OCI-LY7 (cell line): ENCODE measurements at regions not wholly inside any gene's neighbourhood (a gene's known extent, or its start where the extent isn't known, plus 50 kb on each side); places are given as distances from the start of the nearest gene placed in this dataset.

Experiments
- CTCF ChIP-seq: fragments of 200-600 bp; sonication (generic); conservative IDR thresholded peaks from 2 replicates; pipeline ENCODE4 v1.5.1; 2014; ENCODE audit warnings: mild to moderate bottlenecking, antibody characterized with exemption, low read length, moderate library complexity, mixed read lengths
- EZH2phosphoT487 ChIP-seq: fragments of 200-600 bp; sonication (generic); IDR thresholded peaks from 2 replicates; pipeline ENCODE4 v1.6.1; 2018; ENCODE audit warnings: low read depth, borderline replicate concordance, mild to moderate bottlenecking, mixed run types, antibody characterized with exemption, low read length, moderate library complexity, mixed read lengths

DNA sequence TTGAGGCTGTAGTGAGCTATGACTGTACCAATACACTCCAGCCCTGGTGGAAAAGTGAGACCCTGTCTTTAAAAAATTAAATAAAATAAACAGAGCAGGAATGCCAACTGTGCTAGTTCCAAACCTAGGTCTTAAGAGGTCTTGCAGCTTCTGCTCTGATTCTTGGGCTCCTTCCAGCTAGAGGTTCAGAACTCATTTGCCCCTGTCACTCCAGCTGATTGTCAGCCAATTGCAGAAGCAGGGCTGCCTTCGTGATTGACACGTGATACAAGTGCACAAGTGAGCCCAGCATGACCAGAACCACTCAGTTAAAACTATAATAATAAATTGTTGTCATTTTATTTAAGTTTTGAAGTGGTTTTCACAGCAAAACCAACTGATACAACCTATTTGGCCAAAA is 298.4 kb downstream of the USP25 start:
- no peak for TF ChIP-seq CTCF
- no peak for TF ChIP-seq EZH2phosphoT487
